HL-60 (cell line): ENCODE measurements at regions not wholly inside any gene's neighbourhood (a gene's known extent, or its start where the extent isn't known, plus 50 kb on each side); places are given as distances from the start of the nearest gene placed in this dataset.

Experiments used
- DNase-seq, 2 experiments: peaks; one replicate each; pipeline ENCODE4 v3.0.0-alpha.2; 2010 to 2020; ENCODE audit warnings: low read depth in 1 of 2, low spot score in 1 of 2
- H3K27ac ChIP-seq: fragments of 250-450 bp; sonication (Bioruptor Pico); replicated peaks from 2 replicates; pipeline ENCODE4 v1.5.1; 2020; ENCODE audit warnings: mild to moderate bottlenecking, moderate library complexity
- H3K27me3 ChIP-seq: fragments of 250-450 bp; sonication (Bioruptor Pico); 2 replicates; pipeline ENCODE4 v1.5.1; 2021; ENCODE audit warnings: mild to moderate bottlenecking, moderate library complexity; ENCODE audit not compliant: insufficient read depth, poor library complexity, severe bottlenecking
- H3K4me3 ChIP-seq: replicated peaks from 2 replicates; pipeline ENCODE4 v1.5.1; 2011; ENCODE audit warnings: mild to moderate bottlenecking, control low read depth, low read length; ENCODE audit not compliant: insufficient read depth
- CTCF ChIP-seq: IDR thresholded peaks from one replicate; pipeline ENCODE4 v1.5.1; 2011; ENCODE audit warnings: low read length, control low read depth, inconsistent platforms; ENCODE audit not compliant: insufficient read depth
- GABPA ChIP-seq: IDR thresholded peaks from 2 replicates; pipeline ENCODE4 v1.6.1; 2012; ENCODE audit warnings: low read depth
- POLR2AphosphoS5 ChIP-seq: IDR thresholded peaks from 2 replicates; pipeline ENCODE4 v1.6.1; 2012; ENCODE audit warnings: low read depth
- REST ChIP-seq: IDR thresholded peaks from 2 replicates; pipeline ENCODE4 v1.6.1; 2012; ENCODE audit warnings: low read depth; ENCODE audit not compliant: insufficient replicate concordance
- SPI1 ChIP-seq: IDR thresholded peaks from 2 replicates; pipeline ENCODE4 v1.6.1; 2012; ENCODE audit warnings: low read depth, mild to moderate bottlenecking, borderline replicate concordance

GRCh38 chr3:194982472-194982871, 288.5 kb downstream of the XXYLT1 start:
- no peak overlapping the region for H3K27ac ChIP-seq
- DNase-seq, result no peak
- H3K27me3 ChIP-seq, result no peaks in the 10 kb centered on the region
- TF ChIP-seq REST (no peak), POLR2AphosphoS5 (no peak), GABPA (no peak), SPI1 (no peak), CTCF (no peak)
- no peak overlapping the region for H3K4me3 ChIP-seq

GRCh38 chr3:194983121-194983520, 287.8 kb downstream of the XXYLT1 start:
- H3K27me3 ChIP-seq, result no peaks in the 10 kb centered on the region
- TF ChIP-seq SPI1 (no peak), REST (no peak), CTCF (no peak), POLR2AphosphoS5 (no peak)
- DNase-seq, result no peak
- no peak overlapping the region for H3K27ac ChIP-seq
- no peak overlapping the region for H3K4me3 ChIP-seq

GRCh38 chr3:194983620-194984019, 287.3 kb downstream of the XXYLT1 start:
- Histone ChIP-seq H3K27me3 (no peaks in the 10 kb centered on the region), H3K27ac (no peak overlapping the region), H3K4me3 (no peak overlapping the region)
- TF ChIP-seq CTCF (no peak), REST (no peak), GABPA (no peak), SPI1 (no peak)
- no peak for DNase-seq
